GM12872 (cell line): ENCODE measurements at regions not wholly inside any gene's neighbourhood (a gene's known extent, or its start where the extent isn't known, plus 50 kb on each side); places are given as distances from the start of the nearest gene placed in this dataset.

Experiments used
- CTCF ChIP-seq: IDR thresholded peaks from 3 replicates; pipeline ENCODE4 v1.5.1; 2011; ENCODE audit warnings: low read depth, mild to moderate bottlenecking, low read length, moderate library complexity; ENCODE audit not compliant: insufficient read depth

- TF ChIP-seq CTCF, result no peak
These were observed 1307.9 kb upstream of the CDH6 start for GRCh38 chr5:29885595-29885994.

DNA sequence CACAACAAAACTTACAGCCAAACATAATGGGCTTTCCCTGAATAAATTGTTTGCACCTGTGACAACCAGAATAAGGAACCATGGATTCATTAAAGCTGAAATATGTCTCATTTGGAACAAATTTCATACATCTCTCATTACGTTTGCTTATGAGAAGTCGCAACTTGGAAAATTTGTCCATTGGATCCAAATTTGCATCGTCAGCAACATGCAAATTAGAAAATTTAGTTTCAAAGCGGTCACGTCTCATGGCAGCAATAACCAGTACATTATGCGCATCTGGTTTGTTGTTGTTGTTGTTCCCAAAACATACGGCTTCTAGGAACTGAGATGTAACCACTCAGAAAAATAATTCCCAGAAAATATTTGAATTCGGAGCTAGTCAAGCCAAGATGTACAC is 1311.5 kb upstream of the CDH6 start:
- no peak for TF ChIP-seq CTCF

DNA sequence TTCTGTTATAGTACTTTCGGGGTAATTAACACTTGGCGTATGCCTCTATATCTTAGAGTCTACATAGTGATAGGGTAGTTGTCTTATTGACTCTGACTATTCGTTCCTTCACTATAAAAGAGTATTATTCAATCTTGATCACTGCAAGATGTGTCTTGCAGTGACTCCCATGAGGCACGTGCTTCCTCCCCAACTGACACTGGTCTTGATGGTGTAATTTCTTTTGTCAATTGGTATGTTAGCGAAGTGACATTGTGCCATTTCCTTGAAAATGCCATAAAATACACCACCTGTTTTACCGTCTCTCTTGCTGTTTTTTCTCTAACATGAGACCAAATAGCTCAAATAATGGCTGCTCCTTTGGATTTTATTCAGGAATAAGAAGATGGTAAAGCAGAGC is 1314.1 kb upstream of the CDH6 start:
- TF ChIP-seq CTCF, result no peak

DNA sequence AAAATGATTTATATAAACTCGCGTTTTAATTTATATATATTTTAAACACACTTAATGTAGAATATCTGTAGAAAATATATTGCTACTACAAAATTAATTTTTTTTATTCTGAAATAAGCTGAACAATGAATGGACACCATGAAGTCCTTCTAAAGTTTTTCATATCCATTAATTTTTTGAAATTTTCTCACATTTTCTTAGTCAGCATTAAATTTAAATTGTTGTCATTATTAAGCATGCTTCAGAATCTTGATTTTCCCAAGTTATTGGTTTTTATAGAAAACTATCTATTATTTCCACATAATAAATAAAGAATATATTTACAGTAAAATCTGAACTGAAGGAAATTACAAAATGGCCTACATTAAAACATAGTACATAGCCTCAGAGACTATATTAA is 1314.9 kb upstream of the CDH6 start:
- TF ChIP-seq CTCF, result no peak

DNA sequence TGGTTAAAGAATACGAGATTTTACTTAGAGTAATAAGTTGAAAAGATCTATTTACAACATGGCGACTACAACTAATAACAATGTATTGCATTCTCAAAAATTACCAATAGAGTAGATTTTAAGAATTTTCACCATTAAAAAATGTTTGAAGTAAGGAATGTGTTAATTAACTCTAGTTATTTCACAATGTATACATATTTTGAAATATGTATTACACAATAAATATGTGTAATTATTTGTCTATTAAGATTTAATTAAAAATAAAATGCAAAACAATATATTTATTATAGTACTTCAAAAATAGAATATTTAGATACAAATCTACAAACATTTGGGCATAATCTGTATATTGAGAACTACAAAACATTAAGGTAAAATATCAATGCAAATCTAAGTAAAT is 1326.3 kb upstream of the CDH6 start:
- TF ChIP-seq CTCF, result no peak

DNA sequence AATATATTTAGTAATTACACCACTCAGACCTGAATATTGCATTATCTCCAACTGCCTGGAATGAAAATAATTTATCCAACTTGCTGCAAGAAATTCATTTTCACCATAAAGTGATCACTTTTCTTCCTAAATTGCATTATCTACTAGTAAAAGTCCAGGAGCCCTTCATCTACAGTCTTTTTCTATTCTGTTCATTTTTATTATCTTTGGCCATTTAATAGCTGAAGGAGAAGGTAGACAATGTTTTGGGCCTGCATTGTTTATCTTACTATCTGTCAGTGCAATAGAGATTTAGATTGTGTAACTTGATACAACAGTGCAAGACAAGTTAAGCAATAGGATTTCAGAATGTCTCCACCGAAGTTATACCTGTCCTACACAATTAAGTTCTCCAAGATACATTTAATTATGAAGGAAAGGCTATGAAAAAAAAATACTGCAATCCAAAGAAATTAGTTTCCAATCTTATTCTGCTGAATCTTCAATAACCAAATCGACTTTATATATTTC is 1339.7 kb upstream of the CDH6 start:
- no peak for TF ChIP-seq CTCF

DNA sequence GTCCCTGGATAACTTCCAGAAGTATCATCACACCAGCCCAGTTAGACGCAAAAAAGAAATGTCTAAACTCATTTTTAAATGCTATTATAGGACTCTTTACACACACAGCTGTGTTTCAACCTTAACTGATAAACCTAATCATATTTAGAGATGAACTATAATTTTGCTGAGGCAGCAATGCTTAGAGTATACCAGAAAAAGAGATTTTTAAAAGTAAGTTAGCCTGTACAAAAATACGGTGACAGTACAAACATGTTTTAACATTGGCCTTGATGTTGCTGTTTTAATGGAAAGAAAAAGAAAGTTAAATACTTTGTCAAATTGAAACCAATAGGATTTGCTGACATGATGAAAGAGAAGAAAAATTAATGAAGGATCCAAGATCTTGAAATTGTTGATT is 1341.2 kb upstream of the CDH6 start:
- TF ChIP-seq CTCF, result no peak

DNA sequence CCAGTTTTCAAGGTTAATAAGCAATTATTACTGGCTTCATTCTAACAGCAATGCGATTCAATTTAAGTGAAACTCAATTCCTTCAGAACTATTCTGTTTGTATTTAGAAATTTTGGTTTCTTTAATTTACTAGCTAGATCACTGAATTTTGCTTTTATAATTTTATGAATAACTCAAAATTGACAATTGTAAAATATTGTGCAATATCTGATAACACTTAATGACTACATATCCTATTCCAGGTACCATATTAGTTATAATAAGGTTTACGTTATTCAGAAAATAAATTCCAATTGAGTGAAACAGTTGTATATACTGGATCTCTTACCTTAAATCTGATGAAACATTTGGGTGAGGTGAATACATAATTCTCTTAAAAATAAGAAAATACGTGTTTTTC is 1348.3 kb upstream of the CDH6 start:
- no peak for TF ChIP-seq CTCF
